HEK293 (cell line): ENCODE measurements at regions not wholly inside any gene's neighbourhood (a gene's known extent, or its start where the extent isn't known, plus 50 kb on each side); places are given as distances from the start of the nearest gene placed in this dataset.

Source experiments
- CTCF ChIA-PET: fragments of 350-600 bp; formaldehyde crosslinking; extraction: SDS; loops from one replicate; lab custom pipeline; 2021; ENCODE audit warnings: antibody characterized with exemption; lab: Yijun Ruan, JAX
- POLR2A ChIA-PET: fragments of 300-600 bp; formaldehyde crosslinking; extraction: SDS; loops from one replicate; lab custom pipeline; 2020; ENCODE audit warnings: antibody characterized with exemption, inconsistent platforms; lab: Yijun Ruan, JAX
- H3K27ac ChIP-seq: fragments of 200-500 bp; sonication (Bioruptor generic); 2 replicates; pipeline ENCODE4 v1.5.1; 2014; ENCODE audit warnings: low read depth, low read length, control low read depth, inconsistent platforms; ENCODE audit errors: extremely low read depth
- H3K36me3 ChIP-seq, 2 experiments: fragments of 200-500 bp in 1 of 2; sonication (Bioruptor generic) in 1 of 2; 1 replicate in 1 of 2; 2 replicates in 1 of 2; pipeline ENCODE4 v1.5.1; 2014 to 2017; ENCODE audit warnings: inconsistent platforms in 2 of 2, low read length in 2 of 2; ENCODE audit not compliant: control insufficient read depth in 2 of 2, insufficient read depth in 1 of 2
- H3K4me1 ChIP-seq: fragments of 200-500 bp; sonication (Bioruptor generic); 2 replicates; pipeline ENCODE4 v1.5.1; 2014; ENCODE audit warnings: mild to moderate bottlenecking, low read length, inconsistent platforms; ENCODE audit not compliant: control insufficient read depth, insufficient read depth
- H3K4me3 ChIP-seq: 2 replicates; pipeline ENCODE4 v1.5.1; 2011; ENCODE audit warnings: low read depth, mild to moderate bottlenecking, control low read depth, low read length, moderate library complexity
- H3K9me3 ChIP-seq: fragments of 200-500 bp; sonication (Bioruptor generic); 2 replicates; pipeline ENCODE4 v1.5.1; 2014; ENCODE audit warnings: low read depth, low read length, inconsistent platforms; ENCODE audit not compliant: control insufficient read depth, insufficient read depth
- FEZF1 ChIP-seq: fragments of 450-650 bp; formaldehyde crosslinking; IDR thresholded peaks from 2 replicates; pipeline ENCODE4 v1.5.1; 2016; ENCODE audit warnings: missing biosample characterization, missing genetic modification characterization
- KLF17 ChIP-seq: fragments of 450-650 bp; formaldehyde crosslinking; IDR thresholded peaks from 2 replicates; pipeline ENCODE4 v1.5.1; 2016; ENCODE audit warnings: missing biosample characterization, missing genetic modification characterization
- MYNN ChIP-seq: fragments of 450-650 bp; formaldehyde crosslinking; IDR thresholded peaks from 2 replicates; pipeline ENCODE4 v1.5.1; 2016; ENCODE audit warnings: missing biosample characterization, missing genetic modification characterization, borderline replicate concordance
- RBAK ChIP-seq: fragments of 450-650 bp; formaldehyde crosslinking; IDR thresholded peaks from 2 replicates; pipeline ENCODE4 v1.5.1; 2016; ENCODE audit warnings: missing biosample characterization, missing genetic modification characterization
- ZBTB48 ChIP-seq: fragments of 450-650 bp; formaldehyde crosslinking; IDR thresholded peaks from 2 replicates; pipeline ENCODE4 v1.5.1; 2016; ENCODE audit warnings: missing biosample characterization, missing genetic modification characterization
- ZBTB7A ChIP-seq: fragments of 450-650 bp; formaldehyde crosslinking; IDR thresholded peaks from 2 replicates; pipeline ENCODE4 v1.5.1; 2016; ENCODE audit warnings: low read depth, missing biosample characterization, missing genetic modification characterization
- ZNF114 ChIP-seq: fragments of 450-650 bp; formaldehyde crosslinking; IDR thresholded peaks from 2 replicates; pipeline ENCODE4 v1.5.0; 2017; ENCODE audit warnings: missing biosample characterization, missing genetic modification characterization
- ZNF146 ChIP-seq: fragments of 450-650 bp; formaldehyde crosslinking; IDR thresholded peaks from 2 replicates; pipeline ENCODE4 v1.5.1; 2016; ENCODE audit warnings: missing biosample characterization, missing genetic modification characterization
- ZNF211 ChIP-seq: fragments of 450-650 bp; formaldehyde crosslinking; IDR thresholded peaks from 2 replicates; pipeline ENCODE4 v1.5.1; 2016; ENCODE audit warnings: low read depth, missing biosample characterization, missing genetic modification characterization
- ZNF366 ChIP-seq: fragments of 450-650 bp; formaldehyde crosslinking; conservative IDR thresholded peaks from 2 replicates; pipeline ENCODE4 v1.5.1; 2016; ENCODE audit warnings: missing biosample characterization, missing genetic modification characterization
- ZNF488 ChIP-seq: fragments of 450-650 bp; formaldehyde crosslinking; IDR thresholded peaks from 2 replicates; pipeline ENCODE4 v1.5.1; 2016; ENCODE audit warnings: missing biosample characterization, missing genetic modification characterization
- ZNF514 ChIP-seq: fragments of 450-650 bp; formaldehyde crosslinking; IDR thresholded peaks from 2 replicates; pipeline ENCODE4 v1.5.1; 2016; ENCODE audit warnings: missing biosample characterization, missing genetic modification characterization
- ZNF623 ChIP-seq: fragments of 450-650 bp; formaldehyde crosslinking; IDR thresholded peaks from 2 replicates; pipeline ENCODE4 v1.5.1; 2016; ENCODE audit warnings: missing biosample characterization, missing genetic modification characterization
- ZNF658 ChIP-seq: fragments of 450-650 bp; formaldehyde crosslinking; IDR thresholded peaks from 2 replicates; pipeline ENCODE4; 2016; ENCODE audit warnings: missing biosample characterization, missing genetic modification characterization
- ZNF664 ChIP-seq: fragments of 450-650 bp; formaldehyde crosslinking; IDR thresholded peaks from 2 replicates; pipeline ENCODE4 v1.5.1; 2016; ENCODE audit warnings: missing biosample characterization, missing genetic modification characterization
- ZNF677 ChIP-seq: fragments of 450-650 bp; IDR thresholded peaks from 2 replicates; pipeline ENCODE4 v1.5.0; 2018; ENCODE audit warnings: missing biosample characterization, mild to moderate bottlenecking, missing genetic modification characterization, moderate library complexity
- ZNF776 ChIP-seq: fragments of 450-650 bp; formaldehyde crosslinking; IDR thresholded peaks from 2 replicates; pipeline ENCODE4 v1.5.0; 2017; ENCODE audit warnings: missing biosample characterization, missing genetic modification characterization, borderline replicate concordance
- ZNF837 ChIP-seq: fragments of 450-650 bp; formaldehyde crosslinking; IDR thresholded peaks from 2 replicates; pipeline ENCODE4 v1.5.1; 2016; ENCODE audit warnings: missing biosample characterization, missing genetic modification characterization
- ZSCAN30 ChIP-seq: fragments of 450-650 bp; IDR thresholded peaks from 2 replicates; pipeline ENCODE4 v1.5.1; 2018; ENCODE audit warnings: missing biosample characterization, mild to moderate bottlenecking, missing genetic modification characterization, moderate library complexity
- TF ChIP-seq, protein P1 (sequence below): fragments of 450-650 bp; IDR thresholded peaks from 2 replicates; pipeline ENCODE4 v1.5.1; 2018; ENCODE audit warnings: missing biosample characterization, missing genetic modification characterization
- TF ChIP-seq, protein P2 (sequence below): sonication (generic); formaldehyde crosslinking; IDR thresholded peaks from 2 replicates; pipeline ENCODE4 v1.8.1; 2022; ENCODE audit warnings: mild to moderate bottlenecking, moderate library complexity, missing genetic modification reagents
- TF ChIP-seq, protein P3 (sequence below): fragments of 450-650 bp; formaldehyde crosslinking; IDR thresholded peaks from 2 replicates; pipeline ENCODE4 v1.5.1; 2017; ENCODE audit warnings: missing biosample characterization, missing genetic modification characterization

DNA sequence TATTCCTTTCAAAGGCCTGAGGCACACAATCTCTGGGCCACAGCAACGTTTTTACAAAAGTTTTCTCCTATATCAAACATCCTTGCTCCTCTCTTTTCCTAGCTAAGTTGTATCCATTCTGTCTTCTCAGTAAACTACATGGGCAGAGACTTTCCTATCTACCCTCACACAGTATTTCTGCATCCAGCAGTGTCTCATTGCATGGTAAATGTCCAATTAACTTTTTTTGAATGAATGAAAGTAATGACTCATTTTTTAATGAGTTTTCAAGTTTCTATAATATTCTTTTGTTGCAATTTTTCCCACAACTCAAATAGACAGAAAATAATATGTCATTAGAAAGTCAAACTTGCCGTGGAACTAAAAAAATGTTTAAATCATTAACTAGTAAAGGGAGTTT is 688.6 kb downstream of the JRKL start:
- no peak overlapping the region for H3K27ac ChIP-seq
- CTCF ChIA-PET = no interaction called here
- no peaks in the 10 kb centered on the region for H3K4me1 ChIP-seq
- TF ChIP-seq ZSCAN30 (tag by site-specific recombination) (no peak), ZNF677 (tag by site-specific recombination) (no peak), ZNF366 (no peak), ZNF211 (tag by site-specific recombination) (no peak), ZBTB48 (no peak), ZBTB7A (tag by site-specific recombination) (no peak), ZNF664 (tag by site-specific recombination) (no peak), FEZF1 (tag by site-specific recombination) (no peak), ZNF514 (tag by site-specific recombination) (no peak), ZNF658 (tag by site-specific recombination) (no peak), ZNF488 (no peak), ZNF623 (tag by site-specific recombination) (no peak), ZNF114 (tag by site-specific recombination) (no peak)
- TF ChIP-seq, protein P1, sequence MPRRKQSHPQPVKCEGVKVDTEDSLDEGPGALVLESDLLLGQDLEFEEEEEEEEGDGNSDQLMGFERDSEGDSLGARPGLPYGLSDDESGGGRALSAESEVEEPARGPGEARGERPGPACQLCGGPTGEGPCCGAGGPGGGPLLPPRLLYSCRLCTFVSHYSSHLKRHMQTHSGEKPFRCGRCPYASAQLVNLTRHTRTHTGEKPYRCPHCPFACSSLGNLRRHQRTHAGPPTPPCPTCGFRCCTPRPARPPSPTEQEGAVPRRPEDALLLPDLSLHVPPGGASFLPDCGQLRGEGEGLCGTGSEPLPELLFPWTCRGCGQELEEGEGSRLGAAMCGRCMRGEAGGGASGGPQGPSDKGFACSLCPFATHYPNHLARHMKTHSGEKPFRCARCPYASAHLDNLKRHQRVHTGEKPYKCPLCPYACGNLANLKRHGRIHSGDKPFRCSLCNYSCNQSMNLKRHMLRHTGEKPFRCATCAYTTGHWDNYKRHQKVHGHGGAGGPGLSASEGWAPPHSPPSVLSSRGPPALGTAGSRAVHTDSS (tag by site-specific recombination) = no peak
- POLR2A ChIA-PET = no interaction called here
- H3K9me3 ChIP-seq = no peaks in the 10 kb centered on the region
- H3K36me3 ChIP-seq = no peaks in the 10 kb centered on the region
- H3K4me3 ChIP-seq = no peak overlapping the region

DNA sequence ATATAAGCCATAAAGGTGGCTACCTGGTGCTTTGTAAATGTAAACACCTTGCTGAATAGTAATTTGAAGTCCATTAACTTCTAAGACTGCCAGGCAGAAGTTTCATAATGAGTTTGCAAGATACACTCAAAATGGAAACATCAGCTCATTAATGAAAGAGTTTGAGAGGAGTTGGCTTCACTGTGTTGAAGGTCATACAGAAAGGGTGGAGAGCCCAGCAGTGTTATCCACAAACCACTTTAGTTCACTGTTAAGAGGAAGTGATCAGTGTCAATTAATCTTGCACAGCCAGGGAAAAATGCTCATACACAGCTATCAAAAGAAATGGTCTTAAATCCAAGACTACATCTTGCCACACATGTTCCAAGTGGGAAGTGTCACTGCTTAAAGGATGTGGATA is 689.4 kb downstream of the JRKL start:
- CTCF ChIA-PET = no interaction called here
- Histone ChIP-seq H3K4me3 (no peak overlapping the region), H3K27ac (no peak overlapping the region), H3K36me3 (no peaks in the 10 kb centered on the region), H3K4me1 (no peaks in the 10 kb centered on the region), H3K9me3 (no peaks in the 10 kb centered on the region)
- POLR2A ChIA-PET = no interaction called here
- TF ChIP-seq MYNN (tag by site-specific recombination) (no peak), ZNF146 (tag by site-specific recombination) (no peak), KLF17 (no peak), RBAK (tag by site-specific recombination) (no peak), ZNF776 (no peak), ZNF837 (tag by site-specific recombination) (no peak), ZNF623 (tag by site-specific recombination) (no peak)
- TF ChIP-seq, protein P2, sequence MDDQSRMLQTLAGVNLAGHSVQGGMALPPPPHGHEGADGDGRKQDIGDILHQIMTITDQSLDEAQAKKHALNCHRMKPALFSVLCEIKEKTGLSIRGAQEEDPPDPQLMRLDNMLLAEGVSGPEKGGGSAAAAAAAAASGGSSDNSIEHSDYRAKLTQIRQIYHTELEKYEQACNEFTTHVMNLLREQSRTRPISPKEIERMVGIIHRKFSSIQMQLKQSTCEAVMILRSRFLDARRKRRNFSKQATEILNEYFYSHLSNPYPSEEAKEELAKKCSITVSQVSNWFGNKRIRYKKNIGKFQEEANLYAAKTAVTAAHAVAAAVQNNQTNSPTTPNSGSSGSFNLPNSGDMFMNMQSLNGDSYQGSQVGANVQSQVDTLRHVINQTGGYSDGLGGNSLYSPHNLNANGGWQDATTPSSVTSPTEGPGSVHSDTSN (CRISPR knock-in tag) = no peak
- TF ChIP-seq, protein P3, sequence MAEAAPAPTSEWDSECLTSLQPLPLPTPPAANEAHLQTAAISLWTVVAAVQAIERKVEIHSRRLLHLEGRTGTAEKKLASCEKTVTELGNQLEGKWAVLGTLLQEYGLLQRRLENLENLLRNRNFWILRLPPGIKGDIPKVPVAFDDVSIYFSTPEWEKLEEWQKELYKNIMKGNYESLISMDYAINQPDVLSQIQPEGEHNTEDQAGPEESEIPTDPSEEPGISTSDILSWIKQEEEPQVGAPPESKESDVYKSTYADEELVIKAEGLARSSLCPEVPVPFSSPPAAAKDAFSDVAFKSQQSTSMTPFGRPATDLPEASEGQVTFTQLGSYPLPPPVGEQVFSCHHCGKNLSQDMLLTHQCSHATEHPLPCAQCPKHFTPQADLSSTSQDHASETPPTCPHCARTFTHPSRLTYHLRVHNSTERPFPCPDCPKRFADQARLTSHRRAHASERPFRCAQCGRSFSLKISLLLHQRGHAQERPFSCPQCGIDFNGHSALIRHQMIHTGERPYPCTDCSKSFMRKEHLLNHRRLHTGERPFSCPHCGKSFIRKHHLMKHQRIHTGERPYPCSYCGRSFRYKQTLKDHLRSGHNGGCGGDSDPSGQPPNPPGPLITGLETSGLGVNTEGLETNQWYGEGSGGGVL = no peak
